IMR-90 (cell line): ENCODE measurements at regions not wholly inside any gene's neighbourhood (a gene's known extent, or its start where the extent isn't known, plus 50 kb on each side); places are given as distances from the start of the nearest gene placed in this dataset.

Experiments used
- CEBPB ChIP-seq: IDR thresholded peaks from 2 replicates; pipeline ENCODE4 v1.6.1; 2012; ENCODE audit warnings: low read depth, low read length, improper control_type of control experiment
- CHD1 ChIP-seq: IDR thresholded peaks from 2 replicates; pipeline ENCODE4 v1.6.1; 2012; ENCODE audit warnings: low read depth, low read length, improper control_type of control experiment
- CTCF ChIP-seq: conservative IDR thresholded peaks from 2 replicates; pipeline ENCODE4 v1.5.1; 2012; ENCODE audit warnings: mild to moderate bottlenecking, low read depth, low read length, improper control_type of control experiment
- ELK1 ChIP-seq: fragments of 150-350 bp; IDR thresholded peaks from 2 replicates; pipeline ENCODE4 v1.6.1; 2016; ENCODE audit warnings: low read depth, mild to moderate bottlenecking, low read length, moderate library complexity, borderline replicate concordance
- MAZ ChIP-seq: IDR thresholded peaks from 2 replicates; pipeline ENCODE4 v1.6.1; 2012; ENCODE audit warnings: low read depth, mild to moderate bottlenecking, low read length, improper control_type of control experiment, moderate library complexity, borderline replicate concordance
- NFE2L2 ChIP-seq: fragments of 150-350 bp; IDR thresholded peaks from 2 replicates; pipeline ENCODE4 v1.6.1; 2016; ENCODE audit warnings: low read depth, mild to moderate bottlenecking, low read length
- POLR2A ChIP-seq: IDR thresholded peaks from 2 replicates; pipeline ENCODE4 v1.6.1; 2012; ENCODE audit warnings: mild to moderate bottlenecking, low read depth, low read length
- RAD21 ChIP-seq: IDR thresholded peaks from 2 replicates; pipeline ENCODE4 v1.6.1; 2012; ENCODE audit warnings: low read length, improper control_type of control experiment
- RCOR1 ChIP-seq: IDR thresholded peaks from 2 replicates; pipeline ENCODE4 v1.6.1; 2012; ENCODE audit warnings: mild to moderate bottlenecking, low read length, improper control_type of control experiment; ENCODE audit not compliant: insufficient replicate concordance
- SMC3 ChIP-seq: fragments of 150-350 bp; IDR thresholded peaks from 2 replicates; pipeline ENCODE4 v1.6.1; 2016; ENCODE audit warnings: low read depth, mild to moderate bottlenecking, antibody characterized with exemption, low read length, moderate library complexity
- TF ChIP-seq, protein P1 (sequence below): fragments of 150-350 bp; IDR thresholded peaks from 2 replicates; pipeline ENCODE4 v1.6.1; 2017; ENCODE audit warnings: mild to moderate bottlenecking, antibody characterized with exemption, low read length, low read depth

- TF ChIP-seq POLR2A (no peak), SMC3 (no peak), CTCF (no peak), RCOR1 (no peak), CEBPB (no peak), CHD1 (no peak), RAD21 (no peak), NFE2L2 (no peak), MAZ (no peak), ELK1 (no peak)
- TF ChIP-seq, protein P1, sequence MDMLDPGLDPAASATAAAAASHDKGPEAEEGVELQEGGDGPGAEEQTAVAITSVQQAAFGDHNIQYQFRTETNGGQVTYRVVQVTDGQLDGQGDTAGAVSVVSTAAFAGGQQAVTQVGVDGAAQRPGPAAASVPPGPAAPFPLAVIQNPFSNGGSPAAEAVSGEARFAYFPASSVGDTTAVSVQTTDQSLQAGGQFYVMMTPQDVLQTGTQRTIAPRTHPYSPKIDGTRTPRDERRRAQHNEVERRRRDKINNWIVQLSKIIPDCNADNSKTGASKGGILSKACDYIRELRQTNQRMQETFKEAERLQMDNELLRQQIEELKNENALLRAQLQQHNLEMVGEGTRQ: no peak
These were observed 733.7 kb upstream of the CT83 start for GRCh38 chrX:117196481-117196880.
